ENCODE measurements at regions not wholly inside any gene's neighbourhood (a gene's known extent, or its start where the extent isn't known, plus 50 kb on each side); places are given as distances from the start of the nearest gene placed in this dataset.

GRCh38 chr1:191025896-191026642 lies 548.4 kb upstream of the BRINP3 start:
- Histone ChIP-seq H3K36me3 (ENCODE audit: low read depth) (no peaks in the 10 kb centered on the region), H3K4me1 (ENCODE audit: low read depth) (no peaks in the 10 kb centered on the region), H3K4me3 (no peak overlapping the region), H3K9me3 (peaks cover 9% of the 10 kb centered on the region)
- no peak for TF ChIP-seq CTCF (IDR thresholded peaks at IDR 0.05)
- no peak for ATAC-seq
- peak in 1 of 3 donors; percentile 41 for DNase-seq
- intact Hi-C loops (cut with DNase I, micrococcal nuclease): no loop called here

- intact Hi-C loops (cut with DNase I, micrococcal nuclease): no loop called here
- TF ChIP-seq CTCF (IDR thresholded peaks at IDR 0.05): no peak
- Histone ChIP-seq H3K4me3 (no peak overlapping the region), H3K4me1 (ENCODE audit: low read depth) (no peaks in the 10 kb centered on the region), H3K36me3 (ENCODE audit: low read depth) (no peaks in the 10 kb centered on the region), H3K9me3 (peaks cover 9% of the 10 kb centered on the region)
- ATAC-seq (no peak), DNase-seq (no peak)
These were observed 549.2 kb upstream of the BRINP3 start for GRCh38 chr1:191026828-191027227.

GRCh38 chr1:191034132-191034531 lies 556.5 kb upstream of the BRINP3 start:
- ATAC-seq (no peak), DNase-seq (no peak)
- no peak for TF ChIP-seq CTCF (IDR thresholded peaks at IDR 0.05)

GRCh38 chr1:191043066-191043465 lies 565.4 kb upstream of the BRINP3 start:
- Histone ChIP-seq H3K4me1 (ENCODE audit: low read depth) (no peaks in the 10 kb centered on the region), H3K9me3 (no peaks in the 10 kb centered on the region), H3K4me3 (no peak overlapping the region), H3K36me3 (ENCODE audit: low read depth) (no peaks in the 10 kb centered on the region)
- no peak for TF ChIP-seq CTCF (IDR thresholded peaks at IDR 0.05)
- intact Hi-C loops (cut with DNase I, micrococcal nuclease): no loop called here
- no peak for DNase-seq
- no peak for ATAC-seq

More at GRCh38 chr1:191034132-191034531, 556.5 kb upstream of the BRINP3 start:
- Histone ChIP-seq H3K36me3 (ENCODE audit: low read depth) (no peaks in the 10 kb centered on the region), H3K4me3 (no peak overlapping the region), H3K4me1 (ENCODE audit: low read depth) (no peaks in the 10 kb centered on the region), H3K9me3 (no peaks in the 10 kb centered on the region)
- intact Hi-C loops (cut with DNase I, micrococcal nuclease): no loop called here

GRCh38 chr1:191049781-191050180 lies 572.1 kb upstream of the BRINP3 start:
- no peaks in the 10 kb centered on the region for H3K9me3 ChIP-seq
- no peak overlapping the region for H3K4me3 ChIP-seq
- ATAC-seq (no peak), DNase-seq (no peak)
- H3K4me1 ChIP-seq (ENCODE audit: low read depth): no peaks in the 10 kb centered on the region
- H3K36me3 ChIP-seq (ENCODE audit: low read depth): no peaks in the 10 kb centered on the region
- no peak for TF ChIP-seq CTCF (IDR thresholded peaks at IDR 0.05)
- intact Hi-C loops (cut with DNase I, micrococcal nuclease): no loop called here
